ENCODE measurements at regions not wholly inside any gene's neighbourhood (a gene's known extent, or its start where the extent isn't known, plus 50 kb on each side); places are given as distances from the start of the nearest gene placed in this dataset.

- TF ChIP-seq, protein P1, sequence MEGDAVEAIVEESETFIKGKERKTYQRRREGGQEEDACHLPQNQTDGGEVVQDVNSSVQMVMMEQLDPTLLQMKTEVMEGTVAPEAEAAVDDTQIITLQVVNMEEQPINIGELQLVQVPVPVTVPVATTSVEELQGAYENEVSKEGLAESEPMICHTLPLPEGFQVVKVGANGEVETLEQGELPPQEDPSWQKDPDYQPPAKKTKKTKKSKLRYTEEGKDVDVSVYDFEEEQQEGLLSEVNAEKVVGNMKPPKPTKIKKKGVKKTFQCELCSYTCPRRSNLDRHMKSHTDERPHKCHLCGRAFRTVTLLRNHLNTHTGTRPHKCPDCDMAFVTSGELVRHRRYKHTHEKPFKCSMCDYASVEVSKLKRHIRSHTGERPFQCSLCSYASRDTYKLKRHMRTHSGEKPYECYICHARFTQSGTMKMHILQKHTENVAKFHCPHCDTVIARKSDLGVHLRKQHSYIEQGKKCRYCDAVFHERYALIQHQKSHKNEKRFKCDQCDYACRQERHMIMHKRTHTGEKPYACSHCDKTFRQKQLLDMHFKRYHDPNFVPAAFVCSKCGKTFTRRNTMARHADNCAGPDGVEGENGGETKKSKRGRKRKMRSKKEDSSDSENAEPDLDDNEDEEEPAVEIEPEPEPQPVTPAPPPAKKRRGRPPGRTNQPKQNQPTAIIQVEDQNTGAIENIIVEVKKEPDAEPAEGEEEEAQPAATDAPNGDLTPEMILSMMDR (conservative IDR thresholded peaks at IDR 0.05 in 1 of 2, IDR thresholded peaks at IDR 0.05 in 1 of 2; ENCODE audit: low read depth in 1 of 2, low read length in 2 of 2), result no peak
- TF ChIP-seq EZH2 (IDR thresholded peaks at IDR 0.05; ENCODE audit: low read length, missing control alignments), result no peak
These were observed 197.6 kb upstream of the INHBA start for GRCh38 chr7:41900532-41900931.

Measured in fibroblast of lung (primary cell).